HG02885 (cell line): ENCODE measurements at regions not wholly inside any gene's neighbourhood (a gene's known extent, or its start where the extent isn't known, plus 50 kb on each side); places are given as distances from the start of the nearest gene placed in this dataset.
"Not testable (repeated sequence)": the region's sequence is repeated elsewhere in the genome, so short reads cannot be mapped to it uniquely, and the experiment has no call there.

ENCODE experiments used
- ATAC-seq: cut with Tn5 transposase; IDR thresholded peaks from one replicate; pipeline ENCODE4 v1.9.1; 2021; ENCODE audit warnings: mild to moderate bottlenecking; ENCODE audit not compliant: unreplicated experiment, poor library complexity

- no peak for ATAC-seq
Measured at GRCh38 chr2:14750433-14750832, 117.9 kb downstream of the LRATD1 start.

DNA sequence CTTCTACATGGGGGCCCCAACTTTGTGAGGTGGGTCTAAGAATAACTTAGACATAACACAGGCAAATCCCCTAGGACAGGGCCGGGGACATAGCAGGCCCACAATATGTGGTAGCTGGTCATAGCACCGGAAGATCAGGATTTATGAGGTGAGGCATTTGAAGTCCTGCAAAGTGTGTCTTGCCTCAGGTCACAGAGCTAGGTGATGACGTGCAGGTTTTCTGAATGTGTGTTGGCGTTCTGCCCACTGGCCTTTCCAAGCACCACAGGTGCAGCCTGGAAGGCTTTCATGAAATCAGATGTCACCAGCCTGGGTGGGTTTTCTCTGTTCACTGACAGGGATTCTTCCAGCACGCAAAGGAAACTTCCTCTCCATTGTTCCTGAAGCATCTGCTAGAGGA lies 119.1 kb downstream of the LRATD1 start:
- ATAC-seq, result no peak

- ATAC-seq, result peak; percentile 62
Measured at GRCh38 chr2:14752295-14752694, 119.8 kb downstream of the LRATD1 start.

- no peak for ATAC-seq
Measured at GRCh38 chr2:14756122-14756541, 123.6 kb downstream of the LRATD1 start.

GRCh38 chr2:14756981-14757657 lies 124.6 kb downstream of the LRATD1 start:
- no peak for ATAC-seq

- ATAC-seq, result no peak
Measured at GRCh38 chr2:14759082-14759481, 126.6 kb downstream of the LRATD1 start.

DNA sequence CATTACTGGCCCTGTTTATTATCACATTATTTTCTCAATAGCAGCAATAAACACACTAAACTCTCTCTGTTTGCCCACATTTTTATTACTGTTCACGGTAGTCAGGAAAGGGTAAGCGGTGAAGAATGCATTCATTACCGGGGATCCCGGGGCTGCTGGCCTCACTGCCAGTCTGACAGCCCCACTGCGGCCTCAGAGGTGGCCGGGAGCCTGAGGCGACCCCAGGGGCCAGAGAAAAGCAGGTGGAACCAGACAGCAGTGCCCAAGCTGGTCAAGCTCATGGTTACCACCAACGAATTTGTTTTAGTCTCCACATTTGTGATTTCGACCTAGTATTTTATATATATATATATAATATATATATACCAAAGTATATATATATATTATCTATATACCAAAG lies 127.7 kb downstream of the LRATD1 start:
- ATAC-seq, result no peak

DNA sequence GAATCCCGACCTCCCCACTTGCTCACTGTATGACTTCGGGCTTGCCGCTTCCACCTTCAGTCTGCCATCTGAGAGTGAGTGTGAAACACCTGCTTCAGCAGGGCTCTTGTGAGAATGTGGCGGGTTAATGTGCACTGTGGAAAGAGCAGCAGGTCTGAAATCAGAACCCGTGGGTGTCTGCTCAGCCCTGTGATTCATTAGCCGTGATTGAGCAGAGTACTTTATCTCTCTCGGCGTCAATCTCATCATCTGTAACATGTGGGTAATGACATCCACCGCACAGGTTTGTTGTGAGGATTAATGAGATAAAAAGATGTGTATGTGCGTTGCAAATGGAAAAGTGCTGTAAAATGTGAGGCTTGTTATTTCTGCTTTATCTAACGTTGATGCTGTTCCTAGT lies 128.6 kb downstream of the LRATD1 start:
- ATAC-seq, result no peak

GRCh38 chr2:14773696-14774095 lies 141.2 kb downstream of the LRATD1 start:
- ATAC-seq, result no peak

DNA sequence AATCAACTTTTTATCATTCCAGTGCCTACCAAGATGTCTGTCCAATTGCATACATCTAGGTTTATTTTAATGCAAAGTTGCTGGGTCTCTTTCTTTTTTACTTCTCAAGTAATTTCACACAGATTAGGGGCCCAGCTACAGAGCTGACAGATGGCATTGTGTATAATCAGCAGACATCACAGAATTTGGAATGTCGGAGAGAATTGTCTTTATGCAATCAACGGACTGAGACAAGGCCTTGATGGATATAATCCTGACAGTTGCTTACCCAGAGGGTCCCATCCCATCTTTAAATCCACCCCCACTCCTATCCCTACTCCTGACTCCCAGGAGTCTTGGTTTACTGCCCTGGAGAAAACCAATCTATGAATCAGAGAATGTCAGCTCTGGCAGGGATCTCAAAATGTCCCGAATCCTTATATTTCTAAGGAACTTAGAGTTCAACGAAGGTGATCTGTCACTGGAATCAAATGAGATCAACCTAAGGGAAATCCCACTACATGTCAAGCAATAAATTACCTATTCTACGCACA lies 142.0 kb downstream of the LRATD1 start:
- ATAC-seq, result no peak

DNA sequence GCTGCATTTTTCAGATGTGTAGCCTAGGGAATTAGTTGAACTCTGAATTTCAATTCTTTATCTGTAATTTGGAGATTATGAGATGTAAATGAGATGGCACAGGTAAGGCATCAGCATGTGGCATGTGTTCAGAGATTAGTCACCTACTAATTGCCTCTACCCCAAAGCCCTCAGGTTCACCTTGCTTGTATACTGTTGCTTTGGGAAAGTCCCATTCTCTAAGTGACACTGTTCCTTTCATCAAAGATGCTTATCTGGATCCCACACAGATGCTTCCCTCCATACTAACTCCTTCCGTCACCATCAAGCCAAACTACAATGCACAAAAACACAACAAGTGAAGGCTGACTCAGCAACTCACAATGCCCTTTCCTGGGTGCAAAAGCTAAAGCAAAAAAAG lies 143.7 kb downstream of the LRATD1 start:
- ATAC-seq, result no peak

DNA sequence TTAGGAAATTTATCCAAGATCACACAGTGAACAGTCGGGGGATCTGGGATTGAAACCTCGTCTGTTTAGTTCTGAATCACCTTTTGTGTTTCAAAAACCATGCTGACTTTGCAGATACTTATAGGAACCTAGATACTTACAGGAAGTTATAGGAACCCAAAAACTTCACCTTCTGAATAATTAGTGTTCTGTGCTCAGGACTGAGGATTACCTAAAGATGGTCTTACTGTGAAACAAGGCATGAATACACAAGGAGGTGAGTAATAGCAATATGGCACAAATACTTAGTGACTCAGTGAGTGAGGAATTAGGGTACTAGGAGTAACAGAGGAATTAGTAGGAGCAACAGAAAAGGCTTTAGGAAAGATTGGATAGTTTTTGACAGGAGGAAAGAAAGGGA lies 145.5 kb downstream of the LRATD1 start:
- ATAC-seq, result no peak

DNA sequence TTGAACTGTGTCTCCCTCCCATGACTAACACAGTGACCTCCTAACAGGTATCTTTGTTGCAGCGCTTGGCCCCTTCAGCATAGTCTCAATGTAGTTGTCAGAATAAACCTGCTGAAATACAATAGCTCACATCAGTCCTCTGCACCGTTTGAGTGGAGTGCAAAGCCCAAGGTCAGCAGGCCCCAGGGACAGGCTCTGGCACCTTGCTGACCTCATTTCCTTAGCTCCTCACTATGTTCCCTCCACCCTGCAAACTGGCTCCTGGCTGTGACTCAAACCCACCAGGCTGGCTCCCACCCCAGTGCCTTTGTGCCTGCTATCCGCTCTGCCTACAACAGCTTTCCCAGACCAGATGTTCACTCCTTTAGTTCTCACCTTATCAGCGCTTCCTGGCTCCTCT lies 146.7 kb downstream of the LRATD1 start:
- ATAC-seq, result no peak

DNA sequence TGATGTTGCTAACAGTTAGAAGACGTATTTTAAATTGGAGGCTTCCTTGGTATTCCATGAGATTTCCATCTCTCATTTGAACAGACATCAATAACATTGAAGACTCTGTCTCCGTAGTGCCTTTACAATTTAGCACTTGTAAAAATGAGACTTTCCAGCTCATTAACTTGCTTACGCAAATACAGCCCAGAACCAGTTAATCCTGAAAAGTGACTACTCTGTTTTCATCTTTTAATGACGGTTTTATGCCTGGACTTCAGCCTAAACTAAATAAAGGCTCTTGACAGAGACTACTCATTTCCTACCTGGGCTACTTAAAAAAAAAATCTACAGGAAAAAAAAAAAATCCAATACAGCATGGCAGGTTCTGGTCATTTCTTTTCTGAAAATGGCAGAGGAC lies 148.6 kb downstream of the LRATD1 start:
- no peak for ATAC-seq

- ATAC-seq, result not testable (repeated sequence)
Measured at GRCh38 chr2:14788814-14789213, 156.3 kb downstream of the LRATD1 start.

GRCh38 chr2:14790041-14790640 lies 157.6 kb downstream of the LRATD1 start:
- no peak for ATAC-seq

DNA sequence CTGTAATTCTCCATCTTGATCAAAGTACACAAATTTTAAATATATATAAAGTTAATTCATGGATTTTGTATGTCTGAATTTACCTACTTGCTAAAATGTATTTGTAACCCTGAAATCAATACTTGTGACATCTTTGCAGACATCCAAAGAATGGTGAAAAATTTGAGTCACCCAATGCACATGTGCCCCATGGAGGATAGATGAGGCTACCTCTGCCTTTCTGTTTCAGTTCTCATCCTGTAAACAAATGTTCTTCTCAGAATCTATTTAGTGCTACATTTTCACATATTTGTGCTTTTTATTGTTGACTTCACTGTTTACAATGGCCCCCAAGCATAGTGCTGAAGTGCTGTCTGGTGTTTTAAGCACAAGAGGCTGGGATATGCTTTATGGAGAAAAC lies 171.5 kb downstream of the LRATD1 start:
- ATAC-seq, result no peak

DNA sequence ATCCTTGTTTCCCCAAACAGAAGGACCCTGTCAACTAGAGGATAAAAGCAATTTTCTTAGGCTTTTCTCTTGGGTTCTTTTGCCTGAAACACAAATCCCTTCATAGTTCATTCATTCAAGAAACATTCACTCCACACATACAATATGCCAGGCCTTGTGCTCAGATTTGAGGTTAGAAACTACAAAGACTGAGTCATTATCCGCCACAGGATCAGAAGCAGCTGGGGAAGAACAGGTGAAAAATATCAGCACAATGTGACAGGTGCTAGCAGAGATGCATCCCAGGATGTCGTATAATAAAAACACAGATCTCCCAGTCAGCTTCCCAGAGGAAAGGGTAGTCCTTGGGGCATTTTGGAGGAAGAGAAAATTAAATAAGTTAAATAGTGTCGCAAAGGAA lies 172.4 kb downstream of the LRATD1 start:
- no peak for ATAC-seq

DNA sequence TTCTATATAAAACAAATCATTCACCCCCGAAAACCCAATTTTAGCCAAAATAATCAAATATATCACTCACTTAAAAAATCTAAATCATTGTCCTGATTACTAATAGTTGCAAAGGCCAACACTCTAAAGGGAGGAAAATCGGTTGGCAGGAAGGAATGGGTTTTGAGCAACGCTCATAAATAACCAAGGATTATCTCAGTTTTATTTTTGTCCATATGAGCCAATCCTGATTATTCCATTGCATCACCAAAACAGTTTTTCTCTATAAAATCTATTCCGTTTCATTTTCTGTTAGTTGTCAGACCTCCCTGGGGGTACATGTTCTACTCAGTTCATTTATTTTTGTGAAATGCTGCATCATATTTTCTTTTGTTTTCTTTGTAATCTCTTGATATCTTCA lies 174.1 kb downstream of the LRATD1 start:
- ATAC-seq, result no peak

DNA sequence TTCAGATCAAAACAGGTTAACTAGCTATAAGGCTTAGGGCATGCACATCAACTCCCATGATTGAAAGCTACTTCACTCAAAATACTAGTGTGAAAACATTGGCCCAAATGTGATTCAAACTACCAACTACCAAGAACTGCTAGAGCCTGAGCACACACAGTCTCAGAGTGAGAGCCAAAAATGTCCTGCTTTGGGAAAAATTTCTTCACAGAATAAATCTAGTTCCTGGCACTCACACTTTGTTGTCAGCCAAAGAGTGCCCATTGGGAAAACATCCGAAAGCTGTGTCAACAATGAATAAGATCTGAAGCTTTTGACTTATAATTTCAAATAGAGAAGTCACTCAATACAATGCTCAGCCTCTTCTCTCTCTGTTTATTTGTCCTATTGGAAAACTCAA lies 182.7 kb downstream of the LRATD1 start:
- no peak for ATAC-seq

DNA sequence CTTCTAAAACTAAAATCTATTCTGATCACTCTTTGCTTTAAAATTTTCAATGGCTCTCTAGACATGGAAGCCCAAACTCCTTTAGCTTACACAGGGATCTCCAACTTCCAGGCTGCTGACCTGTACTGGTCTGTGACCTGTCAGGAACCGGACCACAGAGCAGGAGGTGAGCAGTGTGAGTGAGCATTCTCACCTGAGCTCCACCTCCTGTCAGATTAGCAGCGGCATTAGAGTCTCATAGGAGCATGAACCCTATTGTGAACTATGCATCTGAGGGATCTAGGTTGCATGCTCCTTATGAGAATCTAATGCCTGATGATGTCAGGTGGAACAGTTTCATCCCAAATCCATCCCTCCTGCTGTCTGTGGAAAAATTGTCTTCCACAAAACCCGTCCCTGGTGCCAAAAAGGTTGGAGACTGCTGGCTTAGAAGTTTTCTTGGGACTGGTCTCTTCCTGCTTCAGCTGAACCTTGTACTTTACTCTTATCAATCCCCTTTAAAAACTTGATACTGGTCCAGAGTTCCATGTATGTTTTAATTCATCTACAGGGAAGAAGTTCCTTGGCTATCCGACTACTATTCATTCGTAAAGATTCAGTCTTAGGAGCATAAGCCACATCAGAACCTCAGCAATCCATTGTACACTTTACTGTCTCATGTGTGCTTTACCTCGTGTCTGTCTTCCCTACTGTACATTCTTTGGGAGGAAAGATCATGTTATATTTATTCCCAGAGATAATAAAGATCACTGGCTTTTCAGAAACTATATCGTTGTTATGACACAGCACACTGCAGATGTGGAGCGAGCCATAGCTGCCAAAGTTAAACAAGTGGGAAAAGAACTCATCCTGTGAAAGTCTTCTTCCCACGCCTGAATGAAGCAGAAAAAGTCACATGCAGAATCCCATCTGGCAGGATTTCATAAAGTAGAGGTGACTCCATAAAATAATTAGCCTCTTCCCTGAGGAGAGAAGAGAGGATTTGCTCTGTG lies 183.8 kb downstream of the LRATD1 start:
- no peak for ATAC-seq
